ENCODE measurements at regions not wholly inside any gene's neighbourhood (a gene's known extent, or its start where the extent isn't known, plus 50 kb on each side); places are given as distances from the start of the nearest gene placed in this dataset.
"Not testable (repeated sequence)": the region's sequence is repeated elsewhere in the genome, so short reads cannot be mapped to it uniquely, and the experiment has no call there.

- Mint-ChIP-seq H3K36me3 (ENCODE audit: low read depth) (no peaks in the 10 kb centered on the region), H3K9me3 (ENCODE audit: insufficient read depth) (no peaks in the 10 kb centered on the region), H3K4me1 (ENCODE audit: low read depth) (no peaks in the 10 kb centered on the region), H3K27me3 (ENCODE audit: low read depth) (no peaks in the 10 kb centered on the region), H3K27ac (no peak overlapping the region), H3K4me3 (no peak overlapping the region)
- DNase-seq (no peak), ATAC-seq (no peak)
- POLR2A ChIA-PET, result no interaction called here
- CTCF ChIA-PET, result no interaction called here
These were observed 347.6 kb downstream of the CDC5L start for GRCh38 chr6:44734886-44735629.

DNA sequence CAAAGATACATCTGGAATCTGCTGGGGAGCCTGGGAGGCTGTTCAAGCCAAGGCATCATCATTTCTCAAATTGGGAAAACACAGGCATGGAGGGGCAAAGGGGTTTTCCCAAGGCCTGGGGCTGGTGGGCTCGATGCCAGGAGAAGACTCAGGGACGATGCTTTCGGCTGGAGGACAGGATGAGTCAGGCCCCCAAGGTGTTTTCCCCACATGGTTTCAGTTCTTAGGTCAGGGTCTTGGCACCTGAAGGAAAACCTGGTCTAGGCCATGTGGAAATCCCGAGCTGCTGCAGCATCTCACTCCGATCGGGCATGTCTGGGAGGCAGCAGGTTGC, 348.1 kb downstream of the CDC5L start:
- no peaks in the 10 kb centered on the region for H3K9me3 Mint-ChIP-seq (ENCODE audit: insufficient read depth)
- no peaks in the 10 kb centered on the region for H3K36me3 Mint-ChIP-seq (ENCODE audit: low read depth)
- DNase-seq, result no peak
- ChIA-PET POLR2A (no interaction called here), CTCF (no interaction called here)
- no peaks in the 10 kb centered on the region for H3K27me3 Mint-ChIP-seq (ENCODE audit: low read depth)
- no peak for ATAC-seq
- H3K4me1 Mint-ChIP-seq (ENCODE audit: low read depth), result no peaks in the 10 kb centered on the region
- H3K4me3 Mint-ChIP-seq, result no peak overlapping the region
- H3K27ac Mint-ChIP-seq, result no peak overlapping the region

DNA sequence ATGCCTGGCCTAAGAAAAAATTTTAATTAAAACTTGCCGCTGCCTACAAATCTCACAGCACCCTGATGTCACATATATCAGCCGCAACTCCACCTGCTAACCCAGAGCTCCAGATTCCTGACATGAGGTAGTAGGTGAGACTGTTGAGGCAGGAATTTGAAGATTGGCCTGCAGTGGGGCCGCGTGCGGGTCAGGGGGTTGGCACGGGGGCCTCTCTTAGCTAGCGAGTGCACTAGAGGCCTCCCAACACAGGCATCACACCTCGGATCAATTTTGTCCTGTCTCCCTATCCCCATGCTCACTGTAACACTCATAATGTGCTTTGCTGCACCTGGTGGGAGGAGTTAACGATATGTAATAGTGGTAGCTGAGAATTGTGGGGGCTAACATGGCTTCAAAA, 349.8 kb downstream of the CDC5L start:
- ChIA-PET POLR2A (no interaction called here), CTCF (no interaction called here)
- Mint-ChIP-seq H3K36me3 (ENCODE audit: low read depth) (no peaks in the 10 kb centered on the region), H3K4me3 (no peak overlapping the region), H3K9me3 (ENCODE audit: insufficient read depth) (no peaks in the 10 kb centered on the region), H3K27ac (no peak overlapping the region), H3K4me1 (ENCODE audit: low read depth) (no peaks in the 10 kb centered on the region), H3K27me3 (ENCODE audit: low read depth) (no peaks in the 10 kb centered on the region)
- no peak for ATAC-seq
- no peak for DNase-seq

- H3K27ac Mint-ChIP-seq, result no peak overlapping the region
- H3K4me3 Mint-ChIP-seq, result no peak overlapping the region
- no peak for DNase-seq
- H3K36me3 Mint-ChIP-seq (ENCODE audit: low read depth), result no peaks in the 10 kb centered on the region
- H3K9me3 Mint-ChIP-seq (ENCODE audit: insufficient read depth), result no peaks in the 10 kb centered on the region
- no peaks in the 10 kb centered on the region for H3K4me1 Mint-ChIP-seq (ENCODE audit: low read depth)
- no peak for ATAC-seq
- POLR2A ChIA-PET, result no interaction called here
- no peaks in the 10 kb centered on the region for H3K27me3 Mint-ChIP-seq (ENCODE audit: low read depth)
- CTCF ChIA-PET, result no interaction called here
These were observed 350.5 kb downstream of the CDC5L start for GRCh38 chr6:44737829-44738528.

DNA sequence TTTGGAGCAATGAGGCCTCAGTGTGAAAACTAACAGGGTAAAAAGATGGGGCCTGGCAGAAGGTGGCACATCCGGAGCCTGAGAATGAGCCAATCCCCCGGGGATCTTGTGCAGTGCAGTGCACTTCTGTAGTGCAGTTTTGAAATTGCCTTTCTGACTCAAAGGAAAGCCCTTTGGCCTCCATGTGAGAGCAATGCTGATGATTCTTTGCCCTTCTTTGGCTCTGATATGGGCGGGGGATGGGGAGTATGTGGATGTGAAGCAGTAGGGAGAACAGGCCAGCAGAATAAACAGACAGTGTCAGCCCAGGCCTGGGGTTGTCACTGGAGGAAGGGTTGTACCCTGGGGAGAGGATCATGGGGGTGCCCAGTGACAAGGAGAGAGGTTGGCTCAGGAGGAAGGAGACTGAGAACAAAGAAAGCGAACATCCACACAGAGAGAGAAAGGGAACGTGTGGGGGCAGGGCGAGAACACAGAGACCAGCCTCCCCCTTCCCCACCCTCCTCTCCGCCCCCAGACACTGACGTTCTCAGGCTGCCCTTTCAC, 351.2 kb downstream of the CDC5L start:
- Mint-ChIP-seq H3K4me3 (no peak overlapping the region), H3K27ac (no peak overlapping the region), H3K27me3 (ENCODE audit: low read depth) (no peaks in the 10 kb centered on the region), H3K4me1 (ENCODE audit: low read depth) (no peaks in the 10 kb centered on the region), H3K9me3 (ENCODE audit: insufficient read depth) (peaks cover 1% of the 10 kb centered on the region), H3K36me3 (ENCODE audit: low read depth) (no peaks in the 10 kb centered on the region)
- DNase-seq (no peak), ATAC-seq (no peak)
- ChIA-PET POLR2A (no interaction called here), CTCF (no interaction called here)

DNA sequence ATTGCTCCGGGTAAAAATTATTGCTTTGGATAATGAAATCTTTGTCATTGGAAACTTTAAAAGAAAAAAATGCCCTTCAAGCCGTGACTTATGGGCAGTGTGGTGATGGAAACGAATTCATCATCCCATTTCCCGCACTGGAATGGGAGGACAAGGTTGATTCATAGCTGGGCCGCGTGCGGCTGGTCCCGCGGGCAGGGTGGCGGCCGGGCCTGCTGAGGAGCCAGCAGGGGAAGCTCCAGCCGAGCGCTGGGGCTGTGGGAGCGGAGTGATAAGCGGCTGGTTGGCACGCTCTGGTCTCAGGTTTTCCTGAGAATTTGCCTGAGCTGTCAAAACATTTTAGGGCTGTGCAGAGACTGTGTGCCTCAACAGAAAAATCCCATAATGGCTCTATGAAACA, 351.7 kb downstream of the CDC5L start:
- ChIA-PET CTCF (no interaction called here), POLR2A (no interaction called here)
- peaks cover 6% of the 10 kb centered on the region for H3K9me3 Mint-ChIP-seq (ENCODE audit: insufficient read depth)
- H3K4me3 Mint-ChIP-seq, result no peak overlapping the region
- no peak for ATAC-seq
- DNase-seq, result no peak
- no peaks in the 10 kb centered on the region for H3K4me1 Mint-ChIP-seq (ENCODE audit: low read depth)
- H3K36me3 Mint-ChIP-seq (ENCODE audit: low read depth), result no peaks in the 10 kb centered on the region
- H3K27ac Mint-ChIP-seq, result no peak overlapping the region
- H3K27me3 Mint-ChIP-seq (ENCODE audit: low read depth), result no peaks in the 10 kb centered on the region

DNA sequence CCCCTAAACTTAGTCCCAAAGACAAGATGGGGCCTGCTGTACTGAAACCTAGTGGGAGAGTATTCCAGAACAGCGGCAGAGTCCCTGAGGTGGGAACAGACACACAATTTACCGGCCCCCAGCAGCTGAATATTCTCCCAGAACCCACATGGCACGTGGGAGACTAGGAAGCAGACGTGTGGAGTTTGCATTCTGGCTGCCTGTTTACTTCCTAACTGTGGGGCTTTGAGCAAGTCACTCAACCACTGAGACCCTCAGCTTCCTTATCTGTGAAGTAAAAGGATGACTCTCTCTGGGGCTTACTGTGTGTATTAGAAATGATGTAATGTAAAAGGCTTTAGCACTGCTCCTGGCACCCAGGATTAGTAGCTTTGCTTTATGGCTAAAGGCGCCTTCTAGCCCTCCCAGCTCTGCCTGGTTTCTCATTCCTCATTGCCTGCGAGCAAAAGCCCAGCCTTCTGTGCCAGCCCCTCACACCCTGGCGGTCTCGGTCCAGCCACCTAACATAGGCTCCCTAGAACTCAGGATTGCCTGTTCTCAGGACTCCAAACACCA, 353.1 kb downstream of the CDC5L start:
- no peak for DNase-seq
- ATAC-seq, result no peak
- no peaks in the 10 kb centered on the region for H3K27me3 Mint-ChIP-seq (ENCODE audit: low read depth)
- POLR2A ChIA-PET, result no interaction called here
- peaks cover 12% of the 10 kb centered on the region for H3K9me3 Mint-ChIP-seq (ENCODE audit: insufficient read depth)
- CTCF ChIA-PET, result no interaction called here
- no peaks in the 10 kb centered on the region for H3K4me1 Mint-ChIP-seq (ENCODE audit: low read depth)
- no peaks in the 10 kb centered on the region for H3K36me3 Mint-ChIP-seq (ENCODE audit: low read depth)
- no peak overlapping the region for H3K4me3 Mint-ChIP-seq
- H3K27ac Mint-ChIP-seq, result no peak overlapping the region

- CTCF ChIA-PET, result no interaction called here
- Mint-ChIP-seq H3K27me3 (ENCODE audit: low read depth) (no peaks in the 10 kb centered on the region), H3K36me3 (ENCODE audit: low read depth) (no peaks in the 10 kb centered on the region), H3K4me3 (no peak overlapping the region), H3K4me1 (ENCODE audit: low read depth) (no peaks in the 10 kb centered on the region), H3K9me3 (ENCODE audit: insufficient read depth) (peaks cover 15% of the 10 kb centered on the region), H3K27ac (no peak overlapping the region)
- no peak for DNase-seq
- no peak for ATAC-seq
- POLR2A ChIA-PET, result no interaction called here
These were observed 354.7 kb downstream of the CDC5L start for GRCh38 chr6:44742201-44742600.

- Mint-ChIP-seq H3K27ac (no peak overlapping the region), H3K36me3 (ENCODE audit: low read depth) (no peaks in the 10 kb centered on the region), H3K4me3 (no peak overlapping the region), H3K4me1 (ENCODE audit: low read depth) (no peaks in the 10 kb centered on the region), H3K9me3 (ENCODE audit: insufficient read depth) (peaks cover 15% of the 10 kb centered on the region), H3K27me3 (ENCODE audit: low read depth) (no peaks in the 10 kb centered on the region)
- ATAC-seq (no peak), DNase-seq (no peak)
- ChIA-PET CTCF (interaction anchor here (0.6 to 1.2 kb wide), 2 partner anchors 112 to 267 kb away, joined by 3 read pairs; no protein-coding TSS in a partner anchor), POLR2A (no interaction called here)
These were observed 355.4 kb downstream of the CDC5L start for GRCh38 chr6:44742828-44743372.

GRCh38 chr6:44760116-44760515, 372.6 kb downstream of the CDC5L start:
- H3K4me3 Mint-ChIP-seq; H3K27ac Mint-ChIP-seq; POLR2A ChIA-PET; DNase-seq; ATAC-seq; H3K4me1 Mint-ChIP-seq (ENCODE audit: low read depth); CTCF ChIA-PET; H3K36me3 Mint-ChIP-seq (ENCODE audit: low read depth); H3K27me3 Mint-ChIP-seq (ENCODE audit: low read depth): not testable (repeated sequence)
- peaks cover 17% of the 10 kb centered on the region for H3K9me3 Mint-ChIP-seq (ENCODE audit: insufficient read depth)

DNA sequence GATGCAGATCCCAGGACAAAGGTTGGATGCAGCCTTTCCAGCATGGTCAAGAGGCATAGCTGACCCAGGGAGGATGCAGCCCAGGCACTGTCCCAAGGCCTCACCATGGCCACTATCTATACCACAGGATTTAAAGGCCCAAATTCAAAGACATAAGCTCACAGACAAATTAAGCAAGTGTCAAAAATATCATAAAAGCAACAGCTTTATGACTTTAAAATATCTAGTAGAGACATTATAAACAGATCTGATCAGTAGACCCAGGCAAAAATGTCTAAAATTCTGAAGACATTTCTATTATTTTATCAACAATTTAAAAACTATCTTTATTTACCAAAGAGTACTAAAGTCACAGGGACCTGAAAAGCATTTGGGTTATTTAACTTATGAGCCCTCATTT, 373.5 kb downstream of the CDC5L start:
- Mint-ChIP-seq H3K9me3 (ENCODE audit: insufficient read depth) (peaks cover 17% of the 10 kb centered on the region), H3K27ac (no peak overlapping the region), H3K27me3 (ENCODE audit: low read depth) (no peaks in the 10 kb centered on the region), H3K4me1 (ENCODE audit: low read depth) (no peaks in the 10 kb centered on the region), H3K4me3 (no peak overlapping the region), H3K36me3 (ENCODE audit: low read depth) (peaks cover 4% of the 10 kb centered on the region)
- ChIA-PET CTCF (no interaction called here), POLR2A (no interaction called here)
- ATAC-seq (no peak), DNase-seq (no peak)

- H3K27ac Mint-ChIP-seq, result no peak overlapping the region
- H3K4me3 Mint-ChIP-seq, result no peak overlapping the region
- no peaks in the 10 kb centered on the region for H3K27me3 Mint-ChIP-seq (ENCODE audit: low read depth)
- peaks cover 17% of the 10 kb centered on the region for H3K9me3 Mint-ChIP-seq (ENCODE audit: insufficient read depth)
- no peaks in the 10 kb centered on the region for H3K4me1 Mint-ChIP-seq (ENCODE audit: low read depth)
- no peak for DNase-seq
- ATAC-seq, result no peak
- H3K36me3 Mint-ChIP-seq (ENCODE audit: low read depth), result peaks cover 4% of the 10 kb centered on the region
- POLR2A ChIA-PET, result no interaction called here
- CTCF ChIA-PET, result no interaction called here
These were observed 375.0 kb downstream of the CDC5L start for GRCh38 chr6:44762496-44762895.
